ENCODE measurements at regions not wholly inside any gene's neighbourhood (a gene's known extent, or its start where the extent isn't known, plus 50 kb on each side); places are given as distances from the start of the nearest gene placed in this dataset.
A peak's percentile ranks its signal among the peaks of the same experiment; 100 is the strongest.

DNA sequence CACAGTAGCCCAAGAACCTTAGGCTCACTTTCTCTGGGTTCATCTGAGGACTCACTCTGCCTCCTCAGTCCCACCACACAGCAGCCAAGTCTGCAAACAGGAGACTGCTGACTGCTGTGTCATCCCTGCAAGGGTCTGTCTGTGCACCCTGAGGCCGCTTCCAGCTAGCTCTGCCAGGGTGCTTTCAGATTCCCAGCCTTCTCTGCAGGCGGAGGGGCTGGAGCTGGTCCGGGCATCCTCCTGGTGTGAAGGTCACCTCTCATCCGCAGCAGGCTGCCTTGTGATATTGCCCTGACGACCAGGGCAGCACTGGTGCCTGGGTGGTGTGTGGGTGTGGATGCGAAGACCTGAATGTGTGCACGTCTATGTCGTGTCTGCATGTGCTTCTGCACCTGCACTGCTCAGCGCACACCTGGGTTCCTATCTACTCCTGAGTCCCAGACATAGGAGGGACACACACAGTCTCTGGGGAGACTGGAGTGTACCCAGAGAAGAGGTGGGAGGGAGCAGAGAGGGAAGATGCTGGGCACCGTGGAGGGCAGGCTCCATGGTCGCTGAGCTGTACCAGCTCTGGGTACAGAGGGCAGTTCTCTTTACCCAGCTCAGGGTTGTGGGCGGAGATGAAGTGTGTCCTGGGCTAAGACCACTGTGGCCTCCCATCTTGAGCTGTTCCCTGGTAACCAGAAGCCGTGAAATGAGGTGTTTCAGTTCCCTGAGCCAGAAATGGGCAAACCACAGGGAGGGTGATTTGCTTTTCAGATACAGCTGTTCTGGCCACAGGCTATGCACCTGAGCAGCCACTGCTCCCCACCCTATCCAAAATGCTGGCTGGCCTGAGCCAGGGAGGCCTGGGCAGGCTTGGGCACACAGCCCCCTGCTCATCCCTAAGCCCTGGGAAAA is 160.9 kb upstream of the CSF3R start:
- no peak for DNase-seq

DNA sequence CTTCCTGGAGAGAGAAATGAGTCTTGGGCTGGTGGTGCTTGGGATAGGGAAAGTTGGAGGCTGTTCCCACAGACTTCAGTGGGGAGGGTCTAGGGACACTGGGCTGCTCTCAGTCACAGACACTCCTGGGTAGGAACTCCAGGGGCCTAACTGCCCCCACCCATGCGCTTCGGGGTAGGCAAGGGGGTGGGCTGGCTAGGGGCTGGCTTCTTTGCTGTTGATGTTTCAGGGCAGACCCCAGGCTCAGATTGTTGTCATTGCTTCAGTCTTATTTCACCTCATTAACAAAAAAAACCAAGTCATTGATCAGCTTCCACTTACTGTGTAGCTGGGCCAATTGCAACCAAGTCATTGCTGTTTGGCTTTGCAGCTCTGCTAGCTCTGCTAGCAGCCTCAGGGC is 160.1 kb upstream of the CSF3R start:
- no peak for DNase-seq

DNA sequence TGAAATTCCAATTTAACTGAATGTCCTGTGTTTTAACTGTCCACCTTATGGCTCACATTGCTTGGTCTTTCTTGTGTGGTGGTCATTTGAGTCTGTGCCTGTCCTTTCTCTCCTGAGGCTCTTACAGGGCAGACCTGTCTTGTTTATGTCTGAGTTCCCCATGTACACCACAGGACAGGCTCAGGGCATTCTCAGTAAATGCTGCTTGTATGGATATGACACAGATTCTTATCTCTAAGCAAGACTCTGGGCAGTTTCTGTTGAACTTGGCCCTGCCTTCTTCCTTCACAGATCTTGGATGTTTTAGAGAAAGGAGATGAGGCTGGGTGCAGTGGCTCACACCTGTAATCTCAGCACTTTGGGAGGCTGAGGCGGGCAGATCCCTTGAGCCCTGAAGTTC is 159.1 kb upstream of the CSF3R start:
- DNase-seq = no peak

DNA sequence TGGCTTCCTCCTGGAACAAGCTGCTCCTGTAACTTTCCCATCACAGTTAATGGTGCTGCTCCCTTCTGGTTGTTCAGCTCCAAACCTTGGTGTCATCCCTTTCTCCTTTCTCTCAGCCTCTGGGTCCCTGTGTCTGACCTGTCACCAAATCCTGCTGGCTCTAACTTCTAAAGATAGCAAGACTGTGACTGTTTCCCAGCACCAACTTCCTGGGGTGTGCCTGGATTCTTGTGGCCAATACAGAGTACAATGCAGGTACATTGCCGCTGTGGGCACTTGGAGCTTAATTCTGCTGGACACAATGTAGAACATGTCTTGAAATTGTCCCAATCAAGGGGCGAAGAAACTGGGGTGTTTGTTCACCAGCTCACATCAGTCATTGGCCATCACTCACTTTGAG is 156.7 kb upstream of the CSF3R start:
- no peak for DNase-seq

DNA sequence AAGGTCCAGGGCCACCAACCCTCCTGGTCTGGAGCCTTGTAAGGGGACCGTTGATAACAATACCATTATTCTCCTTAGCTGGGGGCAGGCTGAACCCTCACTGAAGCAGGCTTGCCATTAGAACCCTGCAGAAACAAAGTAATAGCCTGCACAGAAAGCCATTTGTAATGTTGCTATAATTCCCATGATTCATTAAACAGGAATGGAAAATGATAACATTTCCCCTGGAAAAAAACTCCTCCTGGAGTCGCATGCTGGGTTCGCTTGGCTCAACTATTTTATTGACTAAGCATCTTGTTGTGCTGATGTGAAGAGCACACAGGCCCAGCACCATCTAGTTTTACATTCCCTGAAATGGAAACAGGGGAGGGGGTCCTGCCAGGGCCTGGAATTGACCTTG is 155.6 kb upstream of the CSF3R start:
- DNase-seq = no peak

DNA sequence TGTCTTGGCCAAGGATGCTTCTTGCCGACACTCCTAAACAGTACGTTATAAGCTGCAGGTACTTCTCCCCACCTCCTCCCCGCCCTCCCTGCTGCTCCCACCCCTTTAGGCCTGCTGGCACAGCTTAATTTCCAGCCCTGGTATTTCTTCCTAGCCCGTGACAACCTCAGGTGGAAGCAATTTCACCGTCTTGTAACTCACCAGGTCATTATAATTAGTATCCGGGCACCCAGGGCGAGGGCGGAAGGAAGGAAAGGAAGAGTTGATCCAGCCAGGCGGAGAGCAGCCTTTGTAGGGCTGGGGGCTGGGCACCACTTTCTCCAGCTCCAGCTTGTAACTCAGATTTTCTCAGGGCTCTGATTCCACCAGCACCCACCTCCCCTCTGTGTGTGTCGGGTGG is 153.5 kb upstream of the CSF3R start:
- no peak for DNase-seq

DNA sequence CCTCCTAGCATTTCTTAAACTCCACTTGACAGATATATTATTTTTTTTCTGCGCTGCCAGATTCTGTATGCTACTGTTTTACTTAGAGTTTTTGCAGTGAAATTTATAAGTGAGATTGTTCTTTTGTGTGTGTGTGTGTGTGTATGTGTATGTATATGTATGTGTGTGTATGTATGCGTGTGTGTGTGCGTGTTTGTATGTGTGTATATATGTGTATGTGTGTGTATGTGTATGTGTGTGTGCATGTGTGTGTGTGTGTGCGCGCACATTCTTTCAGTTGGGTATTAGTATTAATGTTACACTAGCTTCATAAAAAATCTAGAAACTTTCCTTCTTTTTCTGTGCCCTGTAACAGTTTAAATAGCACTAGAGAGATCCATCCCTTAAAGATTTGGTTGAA is 152.6 kb upstream of the CSF3R start:
- DNase-seq = no peak

DNA sequence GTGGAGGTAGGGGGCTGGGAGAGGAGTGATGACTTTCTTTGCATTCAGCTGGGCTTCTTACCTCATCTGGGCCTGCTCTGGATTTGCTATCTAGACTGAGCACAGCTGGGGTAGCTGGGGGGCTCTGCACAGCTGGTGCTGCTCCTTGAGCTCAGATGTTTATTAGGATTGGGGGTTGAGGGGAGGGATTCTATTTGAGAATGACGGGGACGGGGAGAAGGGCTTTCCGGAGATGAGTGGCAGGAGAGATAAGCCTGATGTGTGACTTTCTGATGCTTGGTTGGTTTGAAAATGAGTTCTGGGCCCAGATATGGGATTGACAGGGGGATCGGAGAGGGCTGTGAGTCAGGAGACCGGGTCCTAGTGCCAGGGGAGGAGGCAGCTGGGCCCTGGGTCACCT is 146.1 kb upstream of the CSF3R start:
- DNase-seq = no peak

DNA sequence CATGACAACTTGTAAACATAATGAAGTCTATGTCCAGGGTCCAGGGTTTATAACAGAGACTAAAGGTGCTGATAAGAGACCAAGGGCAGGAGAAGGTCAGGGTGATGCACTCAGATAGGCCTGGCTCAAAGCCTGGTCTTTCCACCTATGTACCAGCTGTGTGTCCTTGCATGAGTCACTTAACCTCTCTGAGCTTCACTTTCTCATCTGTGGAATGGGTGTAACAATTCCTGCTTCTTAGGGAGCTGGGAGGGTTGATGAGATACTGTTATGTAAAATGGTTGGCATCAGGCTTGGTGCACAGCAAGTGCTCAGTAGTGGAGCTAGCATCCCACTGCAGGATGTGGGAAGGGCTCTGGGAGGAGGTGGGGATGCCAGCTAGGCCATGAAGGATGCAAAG is 143.7 kb upstream of the CSF3R start:
- no peak for DNase-seq

DNA sequence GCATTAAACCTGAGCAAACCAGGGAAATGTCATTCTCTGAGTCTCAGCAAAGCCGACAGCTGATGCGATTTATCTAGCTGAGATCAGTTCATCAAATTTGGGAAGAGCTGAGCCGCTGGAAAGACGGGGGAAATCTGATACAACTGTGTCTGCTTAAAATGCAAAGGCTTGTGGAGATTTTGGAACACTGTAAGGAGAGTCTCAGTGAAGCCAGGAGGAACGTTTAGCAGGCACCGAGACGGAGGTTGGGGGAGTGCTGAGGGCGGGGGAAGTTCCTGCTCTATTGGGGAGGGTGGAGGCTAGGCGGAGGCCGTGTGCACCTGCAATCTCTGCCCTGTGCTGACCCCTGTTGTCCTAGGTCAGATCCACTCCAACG is 143.2 kb upstream of the CSF3R start:
- peak; percentile 72 for DNase-seq

DNA sequence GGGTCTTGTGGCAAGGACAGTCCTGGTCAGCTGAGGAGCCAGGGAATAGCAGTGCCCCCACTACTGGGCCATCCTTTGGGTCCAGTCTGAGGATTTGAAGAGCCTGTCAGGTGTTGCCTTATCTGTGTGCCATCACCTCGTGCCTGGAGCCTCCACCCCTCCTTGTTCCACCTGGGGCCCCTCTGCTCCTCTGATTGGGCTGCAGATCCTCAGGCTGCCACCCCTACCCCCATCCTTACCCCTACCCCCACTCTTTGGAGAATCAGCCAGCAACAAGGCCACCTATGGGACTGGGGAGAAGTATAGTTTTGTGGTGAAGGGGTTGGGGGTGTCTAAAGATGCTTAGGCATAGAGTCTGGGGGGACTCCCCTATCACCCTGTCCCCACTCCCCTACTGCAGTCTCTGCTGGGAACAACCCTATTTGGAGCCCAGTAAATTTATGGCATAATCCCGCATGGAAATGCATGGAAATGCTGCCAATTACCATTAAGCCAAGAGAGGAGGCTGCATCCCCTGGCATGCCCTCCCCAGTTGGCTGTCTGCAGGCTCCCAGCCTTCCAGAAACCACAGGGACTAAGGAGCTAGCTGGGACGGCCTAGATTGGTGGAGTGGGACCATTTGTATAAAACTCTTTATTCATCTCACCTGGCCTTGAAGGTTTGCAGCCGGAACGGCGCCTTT is 142.7 kb upstream of the CSF3R start:
- peak; percentile 54 for DNase-seq

DNA sequence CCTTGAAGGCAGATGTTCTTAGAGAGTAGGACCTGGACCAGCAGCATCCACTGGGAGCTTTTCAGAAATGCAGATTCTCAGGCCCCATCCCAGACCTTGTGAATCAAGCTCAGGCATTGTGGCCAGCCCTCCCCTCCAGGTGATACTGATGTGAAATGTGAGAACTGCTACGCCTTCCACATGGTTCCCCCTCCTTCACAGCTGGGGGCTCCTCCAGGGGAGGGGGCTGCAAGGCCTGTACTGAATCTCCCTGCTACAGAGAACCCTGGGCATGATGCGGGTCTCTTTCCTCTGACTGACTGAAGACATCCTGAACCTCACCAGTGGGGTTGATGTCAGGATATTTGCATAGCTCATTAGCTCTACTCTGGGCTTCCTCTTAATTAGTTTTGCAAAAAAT is 141.8 kb upstream of the CSF3R start:
- no peak for DNase-seq

DNA sequence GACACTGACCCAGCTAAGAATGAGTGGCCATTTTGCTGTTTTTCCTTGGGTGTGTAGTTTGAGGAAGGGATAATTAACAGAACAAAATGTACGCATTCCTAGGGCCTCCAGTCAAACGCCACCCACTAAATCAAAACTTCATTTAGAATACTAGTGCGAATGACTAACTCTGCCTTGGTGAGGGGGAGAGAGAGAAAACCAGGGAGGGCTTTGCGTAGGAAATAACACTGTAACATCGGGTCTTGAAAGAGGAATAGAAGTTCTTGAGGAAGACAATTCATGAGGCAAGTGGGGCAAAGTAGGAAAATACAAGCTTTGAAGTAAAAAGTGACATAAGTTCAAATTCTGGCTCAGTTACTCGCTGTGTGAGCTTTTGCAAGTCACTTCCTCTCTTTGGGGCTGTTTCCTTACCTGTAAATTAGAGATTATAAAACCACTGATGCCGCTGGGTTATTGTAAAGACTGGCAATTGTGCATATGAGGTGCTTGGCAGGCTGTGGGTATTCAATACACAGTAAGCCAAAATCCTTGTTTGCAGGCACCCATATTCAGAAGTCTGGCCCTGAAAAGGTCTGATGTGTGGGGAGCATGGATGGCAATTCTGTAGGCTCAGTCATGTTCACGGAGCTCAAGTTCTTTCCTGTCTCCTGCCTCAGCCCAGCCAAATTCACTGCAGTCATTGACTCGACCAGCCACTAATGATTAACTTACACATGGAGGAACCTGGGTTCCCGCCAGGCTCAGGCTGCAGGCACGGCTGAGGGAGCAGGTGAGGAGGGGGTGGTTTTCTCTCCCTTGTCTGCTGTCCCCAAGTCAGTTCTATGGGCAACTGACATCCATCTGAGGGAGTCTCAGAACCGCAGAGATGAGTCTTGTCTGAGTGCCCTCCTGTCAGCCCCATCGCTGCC is 140.3 kb upstream of the CSF3R start:
- no peak for DNase-seq

DNA sequence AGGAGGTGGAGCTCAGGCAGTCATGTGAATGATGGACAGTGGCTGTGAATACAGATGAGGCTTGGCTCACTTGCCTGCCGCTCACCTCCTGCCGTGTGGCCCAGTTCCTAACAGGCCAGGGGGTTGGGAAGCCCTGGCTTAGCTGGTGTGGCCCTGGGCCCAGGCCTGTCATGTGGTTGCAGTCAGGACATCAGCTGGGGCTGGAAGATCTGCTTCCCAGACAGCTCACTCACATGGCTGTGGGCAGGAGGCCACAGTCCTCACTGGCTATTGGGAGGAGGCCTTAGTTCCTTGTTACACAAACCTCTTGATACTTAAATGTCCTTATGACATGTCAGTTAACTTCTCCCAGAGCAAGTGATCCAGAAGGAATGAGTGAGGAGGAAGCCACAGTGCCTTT is 138.8 kb upstream of the CSF3R start:
- no peak for DNase-seq

DNA sequence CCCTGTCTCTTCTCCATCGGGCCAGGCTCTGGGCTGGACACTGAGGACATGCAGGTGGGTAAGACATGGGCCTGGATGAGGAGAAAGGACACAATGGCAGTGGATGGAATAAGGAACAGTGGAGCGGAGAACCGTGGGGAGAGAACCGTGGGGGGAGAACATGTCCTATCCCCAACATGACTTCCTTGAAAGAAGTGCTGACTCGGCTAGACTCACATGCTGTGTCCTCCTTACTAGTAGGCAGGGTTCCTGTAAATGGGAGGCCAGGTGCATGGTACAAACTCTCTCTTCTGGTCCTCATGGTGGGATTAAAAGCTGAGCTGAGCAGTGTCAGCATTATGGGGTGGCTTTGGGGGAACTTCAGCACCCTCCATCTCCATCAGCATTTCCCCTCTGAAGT is 137.4 kb upstream of the CSF3R start:
- no peak for DNase-seq

DNA sequence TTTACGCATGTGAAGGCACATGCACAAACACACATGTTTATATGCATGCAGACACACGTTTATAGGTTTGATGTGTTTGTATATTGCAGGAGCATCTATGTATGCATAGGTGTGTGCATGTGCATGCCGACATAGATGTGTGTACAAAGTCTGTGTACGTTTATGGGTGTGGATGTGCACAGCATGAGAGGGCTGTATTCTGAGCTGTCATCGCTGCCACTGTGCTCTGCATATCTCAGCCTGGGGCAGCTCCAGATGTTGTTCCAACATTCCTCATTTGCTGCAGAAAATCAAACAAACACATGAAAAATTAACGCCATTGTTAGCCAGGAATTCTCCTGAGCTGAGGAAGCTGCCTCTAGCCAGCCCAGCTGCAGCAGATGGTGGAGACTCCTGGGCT is 132.3 kb upstream of the CSF3R start:
- DNase-seq = no peak

DNA sequence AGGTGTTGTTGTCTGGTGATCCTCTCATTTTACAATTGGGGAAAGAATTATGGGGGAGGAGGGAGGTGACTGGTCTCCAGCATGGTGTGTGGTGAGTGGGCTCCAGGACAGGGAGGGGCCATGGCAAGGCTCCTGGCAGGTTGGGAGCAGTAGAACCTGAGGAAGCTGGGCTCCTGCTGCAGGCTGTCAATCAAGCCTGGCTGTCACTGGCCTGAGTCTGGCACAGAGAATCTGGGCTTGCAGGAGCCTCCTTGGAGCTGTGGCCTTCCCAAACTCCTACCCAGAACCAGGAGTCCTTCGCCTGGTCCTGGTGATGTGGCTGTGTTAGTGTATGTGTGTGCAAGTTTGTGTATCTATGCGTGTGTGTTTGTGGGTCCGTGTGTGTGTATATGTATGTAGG is 131.9 kb upstream of the CSF3R start:
- no peak for DNase-seq

DNA sequence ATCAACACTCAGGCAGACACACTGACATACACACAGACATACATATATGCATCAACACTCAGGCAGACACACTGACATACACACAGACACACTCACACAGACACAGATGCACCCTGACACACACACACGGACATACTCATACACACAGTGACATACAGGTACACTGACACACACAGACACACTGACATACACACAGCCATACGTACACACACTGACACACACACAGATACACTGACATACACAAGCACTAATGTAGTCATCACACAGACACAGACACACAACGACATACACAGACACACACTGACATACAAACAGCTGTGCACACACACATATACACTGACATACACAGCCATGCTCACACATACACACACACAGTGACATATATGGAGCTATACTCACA is 131.0 kb upstream of the CSF3R start:
- no peak for DNase-seq

DNA sequence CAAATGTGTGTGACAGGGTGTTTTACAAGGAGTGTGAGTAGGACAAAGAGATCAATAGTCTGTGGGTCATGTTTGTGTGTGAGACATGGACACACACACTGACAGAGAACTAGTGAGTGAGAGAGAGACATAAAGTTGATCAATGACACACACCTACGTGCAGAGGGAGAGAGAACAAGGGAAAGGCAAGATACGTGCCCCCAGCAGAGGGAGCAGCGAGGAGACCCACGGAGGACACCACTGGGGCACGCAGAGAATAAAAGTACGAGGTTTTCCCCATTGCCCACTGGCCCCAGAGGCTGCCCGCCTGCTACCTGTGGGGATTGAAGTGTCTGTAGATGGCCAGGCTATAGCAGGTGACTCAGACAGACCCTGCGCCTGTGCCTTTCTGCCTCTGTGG is 130.2 kb upstream of the CSF3R start:
- DNase-seq = no peak

DNA sequence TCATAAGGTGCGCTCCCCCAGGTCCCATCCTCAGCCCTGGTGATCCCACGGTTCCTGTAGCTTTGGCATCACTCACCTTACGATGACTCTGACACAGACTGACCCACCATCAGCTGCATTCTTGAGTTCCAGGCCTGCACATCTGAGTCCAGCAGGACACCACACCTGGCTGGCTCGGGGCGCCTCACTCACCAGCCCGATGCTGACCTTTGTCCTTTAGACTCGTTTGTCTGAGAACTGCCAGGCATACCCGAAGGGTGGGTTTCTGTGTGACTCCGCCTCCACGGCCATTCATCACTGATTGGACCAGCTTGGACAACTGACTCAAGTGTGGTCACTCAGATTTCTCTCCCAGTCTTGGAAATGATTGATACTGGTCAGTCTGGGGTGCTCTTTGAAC is 129.4 kb upstream of the CSF3R start:
- DNase-seq = no peak

DNA sequence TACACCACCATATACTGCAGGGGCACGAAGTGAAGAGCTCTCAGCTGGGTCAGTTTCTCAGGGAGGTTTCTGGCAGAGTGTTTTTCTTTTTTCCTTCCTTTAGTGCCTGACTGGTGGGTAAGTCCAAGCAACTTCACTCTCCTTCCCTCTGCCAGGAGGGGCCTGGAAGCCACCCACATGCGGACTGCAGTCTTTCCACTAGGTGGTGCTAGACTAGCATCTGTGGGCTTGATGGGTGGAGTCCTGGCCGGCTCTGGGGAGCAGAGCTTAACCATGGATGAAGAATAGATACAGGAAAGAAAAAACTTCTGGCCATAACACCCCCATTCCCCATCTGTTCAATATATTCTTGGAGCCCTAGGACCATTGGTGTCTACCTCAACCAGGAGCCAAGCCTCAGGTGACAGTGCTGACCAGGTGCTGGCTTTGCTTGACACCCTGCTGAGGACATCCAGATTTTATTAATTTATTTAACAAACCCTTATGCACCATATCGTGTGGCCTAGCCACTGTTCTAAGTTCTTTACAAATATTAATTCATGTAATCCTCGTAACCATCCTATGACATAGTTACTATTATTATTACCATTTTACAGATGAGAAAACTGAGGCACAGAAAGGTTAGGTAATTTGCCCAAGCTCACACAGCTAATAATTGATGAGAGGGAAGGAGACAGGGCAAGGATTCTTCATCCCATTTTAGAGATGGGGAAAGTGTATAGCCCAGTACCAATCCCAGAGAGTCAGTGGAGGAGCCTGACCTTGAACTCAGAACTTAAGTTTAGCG is 126.7 kb upstream of the CSF3R start:
- peak; percentile 54 for DNase-seq

DNA sequence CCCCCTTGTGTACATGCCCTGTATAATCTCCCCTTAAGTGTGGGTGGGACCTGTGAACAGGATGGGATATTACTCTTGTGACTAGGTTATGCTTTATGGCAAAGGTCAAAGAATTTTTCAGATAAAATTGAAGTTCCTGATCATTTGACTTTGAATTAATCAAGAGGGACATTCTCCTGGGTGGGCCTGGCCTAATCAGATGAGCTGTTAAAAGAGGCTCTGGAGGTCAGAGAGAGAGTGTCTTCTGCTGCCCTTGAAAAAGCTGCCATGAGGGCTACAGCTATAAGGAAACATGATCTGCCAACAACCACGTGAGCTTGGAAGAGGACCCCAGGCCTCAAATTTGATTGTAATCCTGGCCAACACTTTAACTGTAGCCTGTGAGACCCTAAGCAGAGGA is 125.6 kb upstream of the CSF3R start:
- DNase-seq = no peak

All from tongue (tissue), 1 donor.